Effector memory CD8-positive, alpha-beta T cell (primary cell): ENCODE measurements at regions not wholly inside any gene's neighbourhood (a gene's known extent, or its start where the extent isn't known, plus 50 kb on each side); places are given as distances from the start of the nearest gene placed in this dataset.

Experiments
- ATAC-seq: fragments of 150-1000 bp; cut with Tn5 transposase; replicated peaks from 2 replicates; pipeline ENCODE4 v1.10.0; 2021; ENCODE audit warnings: mild to moderate bottlenecking, moderate library complexity
- DNase-seq, 3 experiments: peaks; one replicate each; pipeline ENCODE4 v3.0.0; 2021
- H3K27ac Mint-ChIP-seq, 2 donors: one replicate each; pipeline ENCODE4 v1.8.0; 2022; ENCODE audit warnings: mild to moderate bottlenecking in 2 of 2, mixed read lengths in 2 of 2, moderate library complexity in 2 of 2
- H3K27me3 Mint-ChIP-seq, 2 donors: one replicate each; pipeline ENCODE4 v1.8.0; 2022; ENCODE audit warnings: mixed read lengths in 2 of 2
- H3K36me3 Mint-ChIP-seq: one replicate; pipeline ENCODE4 v1.8.0; 2022; ENCODE audit warnings: mild to moderate bottlenecking, moderate library complexity, mixed read lengths; ENCODE audit not compliant: insufficient read depth
- H3K4me1 Mint-ChIP-seq, 2 donors: one replicate each; pipeline ENCODE4 v1.8.0; 2022; ENCODE audit warnings: low read depth in 2 of 2, mixed read lengths in 2 of 2
- H3K4me3 Mint-ChIP-seq, 2 donors: one replicate each; pipeline ENCODE4 v1.8.0; 2022; ENCODE audit warnings: mild to moderate bottlenecking in 2 of 2, mixed read lengths in 2 of 2, moderate library complexity in 2 of 2
- H3K9me3 Mint-ChIP-seq, 2 donors: one replicate each; pipeline ENCODE4 v1.8.0; 2022; ENCODE audit warnings: mixed read lengths in 2 of 2

DNA sequence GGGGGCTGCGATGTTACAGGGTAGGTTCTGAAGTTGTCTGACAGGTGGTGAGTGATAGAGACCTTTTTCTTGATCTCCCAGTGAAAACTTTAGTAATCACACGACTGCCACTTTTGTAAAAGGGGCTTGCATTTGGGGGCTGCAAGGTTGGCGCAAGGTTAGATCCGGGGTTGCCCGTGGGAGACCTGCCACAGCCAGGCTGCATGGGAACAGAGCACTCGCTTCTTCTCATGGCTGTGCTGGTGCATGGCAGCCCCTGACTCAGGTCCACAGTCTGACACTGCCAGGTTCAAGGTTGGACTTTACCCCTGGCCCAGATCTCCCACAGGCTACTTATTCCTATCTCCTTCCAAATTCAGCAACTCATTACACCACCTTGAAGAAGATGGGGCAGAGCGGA, 1190.4 kb downstream of the UQCRFS1 start:
- Mint-ChIP-seq H3K27ac (no peak overlapping the region), H3K27me3 (no peaks in the 10 kb centered on the region), H3K4me1 (no peaks in the 10 kb centered on the region), H3K9me3 (peaks cover 0 to 2% of the 10 kb centered on the region in 2 donors), H3K4me3 (no peak overlapping the region), H3K36me3 (peaks cover 3% of the 10 kb centered on the region)
- no peak for ATAC-seq
- no peak for DNase-seq

- H3K4me1 Mint-ChIP-seq: no peaks in the 10 kb centered on the region
Observed at GRCh38 chr19:28021259-28022185, 1191.4 kb downstream of the UQCRFS1 start.

GRCh38 chr19:28020619-28021258, 1192.2 kb downstream of the UQCRFS1 start:
- Mint-ChIP-seq H3K9me3 (peaks cover 0 to 4% of the 10 kb centered on the region in 2 donors), H3K4me1 (no peaks in the 10 kb centered on the region), H3K4me3 (no peak overlapping the region), H3K36me3 (peaks cover 3% of the 10 kb centered on the region), H3K27me3 (no peaks in the 10 kb centered on the region), H3K27ac (no peak overlapping the region)
- ATAC-seq (no peak), DNase-seq (no peak)

More at GRCh38 chr19:28021259-28022185, 1191.4 kb downstream of the UQCRFS1 start:
- peaks cover 3% of the 10 kb centered on the region for H3K36me3 Mint-ChIP-seq
- H3K9me3 Mint-ChIP-seq: peaks cover 0 to 4% of the 10 kb centered on the region in 2 donors
- DNase-seq (no peak), ATAC-seq (no peak)
- no peak overlapping the region for H3K4me3 Mint-ChIP-seq
- H3K27me3 Mint-ChIP-seq: no peaks in the 10 kb centered on the region
- no peak overlapping the region for H3K27ac Mint-ChIP-seq

DNA sequence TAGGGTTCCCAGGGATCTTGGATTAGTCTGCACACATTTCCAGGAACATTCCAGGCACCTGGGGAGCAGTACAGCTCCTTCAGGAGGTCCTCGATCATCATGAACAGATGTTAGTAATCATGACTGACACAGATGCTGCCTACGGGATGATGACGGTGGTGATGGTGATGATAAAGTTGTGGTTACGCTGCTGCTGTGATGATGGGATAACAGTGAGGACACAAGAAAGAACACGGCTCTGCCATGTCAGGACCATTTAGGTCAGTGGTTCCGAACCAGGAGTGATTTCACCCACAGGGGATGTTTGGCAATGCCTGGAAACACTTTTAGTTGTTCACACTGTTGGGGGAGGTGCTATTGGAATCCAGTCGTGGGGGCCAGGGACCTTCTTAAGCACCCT, 1193.0 kb downstream of the UQCRFS1 start:
- no peak for ATAC-seq
- H3K27ac Mint-ChIP-seq: no peak overlapping the region
- peaks cover 0 to 4% of the 10 kb centered on the region in 2 donors for H3K9me3 Mint-ChIP-seq
- H3K4me3 Mint-ChIP-seq: no peak overlapping the region
- DNase-seq: no peak
- H3K36me3 Mint-ChIP-seq: peaks cover 3% of the 10 kb centered on the region
- H3K4me1 Mint-ChIP-seq: no peaks in the 10 kb centered on the region
- no peaks in the 10 kb centered on the region for H3K27me3 Mint-ChIP-seq

DNA sequence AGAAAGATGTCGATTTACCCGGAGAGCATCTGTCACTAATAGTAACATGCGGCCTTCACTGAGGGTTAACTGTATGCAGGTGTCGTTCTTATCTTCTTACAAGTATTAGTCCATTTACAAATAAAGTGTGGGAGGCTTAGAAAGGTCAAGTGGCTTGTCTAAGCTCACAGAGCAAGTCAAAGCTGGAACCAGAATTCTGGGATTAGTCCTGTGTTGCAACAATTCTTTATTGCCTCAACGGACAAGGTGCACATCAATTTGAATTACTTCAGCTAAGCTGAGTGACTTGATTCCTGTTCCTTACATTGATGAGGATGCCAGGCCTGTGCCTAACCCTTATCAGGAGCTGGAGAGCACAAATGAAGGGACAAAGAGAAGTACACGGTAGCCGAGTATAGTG, 1193.6 kb downstream of the UQCRFS1 start:
- Mint-ChIP-seq H3K36me3 (peaks cover 3% of the 10 kb centered on the region), H3K4me1 (no peaks in the 10 kb centered on the region), H3K27ac (no peak overlapping the region), H3K9me3 (peaks cover 0 to 4% of the 10 kb centered on the region in 2 donors), H3K4me3 (no peak overlapping the region), H3K27me3 (no peaks in the 10 kb centered on the region)
- no peak for DNase-seq
- no peak for ATAC-seq

DNA sequence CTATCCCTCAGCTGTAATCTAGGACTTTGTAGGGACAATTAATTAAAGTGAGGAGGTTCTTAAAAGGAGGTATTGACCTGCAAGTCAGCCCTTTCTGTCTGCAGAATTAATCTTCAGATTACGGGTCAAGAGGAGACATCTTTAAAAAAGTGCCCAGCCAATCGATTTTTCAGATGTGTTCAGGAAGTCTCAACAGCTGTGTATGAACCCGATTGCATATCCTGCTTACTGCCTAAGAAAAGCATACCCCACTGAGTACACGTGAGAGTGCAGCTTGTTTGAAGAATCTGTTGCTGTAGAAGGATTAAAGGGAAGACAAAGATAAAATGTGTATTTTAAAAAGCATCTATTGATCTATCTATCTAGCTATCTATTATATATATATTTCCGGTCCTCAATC, 1194.5 kb downstream of the UQCRFS1 start:
- Mint-ChIP-seq H3K9me3 (peaks cover 2 to 6% of the 10 kb centered on the region in 2 donors), H3K27me3 (no peaks in the 10 kb centered on the region), H3K27ac (no peak overlapping the region), H3K36me3 (peaks cover 3% of the 10 kb centered on the region), H3K4me3 (no peak overlapping the region), H3K4me1 (no peaks in the 10 kb centered on the region)
- DNase-seq (no peak), ATAC-seq (no peak)

DNA sequence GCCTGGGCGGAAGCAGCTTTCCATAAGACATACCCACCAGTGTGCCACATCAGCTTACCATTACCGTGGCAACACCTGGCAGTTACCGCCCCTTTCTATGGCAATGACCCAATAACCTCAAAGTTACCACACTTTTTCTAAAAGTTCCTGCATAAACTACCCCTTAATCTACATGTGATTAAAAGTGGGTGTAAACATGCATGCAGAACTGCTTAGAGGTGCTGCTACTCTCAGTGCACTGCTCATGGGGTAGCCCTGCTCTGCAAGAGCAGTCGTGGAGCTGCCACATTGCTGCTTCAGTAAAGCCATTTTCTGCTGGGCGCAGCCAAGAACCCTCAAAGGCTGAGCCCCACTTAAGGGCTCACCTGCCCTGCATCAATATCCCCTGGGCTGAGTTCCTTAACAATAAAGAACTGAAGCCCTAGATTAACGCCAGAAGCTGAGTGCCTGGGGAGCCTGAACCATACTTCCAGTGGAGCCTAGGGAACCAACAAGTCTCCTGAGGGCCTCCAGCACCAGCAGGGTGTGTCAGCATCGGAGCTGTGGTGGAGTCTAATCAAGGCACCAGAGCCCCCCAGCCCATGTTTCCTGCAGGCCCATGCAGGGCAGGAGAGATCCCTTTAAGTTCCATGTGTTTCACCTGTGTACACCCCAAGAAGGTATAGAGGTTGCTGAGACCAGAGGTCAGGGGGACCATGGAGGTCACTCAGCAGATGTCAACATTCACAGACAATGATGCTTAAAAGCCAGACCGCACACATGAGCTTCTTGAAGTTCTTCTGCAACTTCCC, 1198.1 kb downstream of the UQCRFS1 start:
- Mint-ChIP-seq H3K27ac (no peak overlapping the region), H3K4me1 (no peaks in the 10 kb centered on the region), H3K9me3 (peaks cover 6 to 8% of the 10 kb centered on the region in 2 donors), H3K4me3 (no peak overlapping the region), H3K36me3 (no peaks in the 10 kb centered on the region), H3K27me3 (no peaks in the 10 kb centered on the region)
- ATAC-seq (no peak), DNase-seq (no peak)

DNA sequence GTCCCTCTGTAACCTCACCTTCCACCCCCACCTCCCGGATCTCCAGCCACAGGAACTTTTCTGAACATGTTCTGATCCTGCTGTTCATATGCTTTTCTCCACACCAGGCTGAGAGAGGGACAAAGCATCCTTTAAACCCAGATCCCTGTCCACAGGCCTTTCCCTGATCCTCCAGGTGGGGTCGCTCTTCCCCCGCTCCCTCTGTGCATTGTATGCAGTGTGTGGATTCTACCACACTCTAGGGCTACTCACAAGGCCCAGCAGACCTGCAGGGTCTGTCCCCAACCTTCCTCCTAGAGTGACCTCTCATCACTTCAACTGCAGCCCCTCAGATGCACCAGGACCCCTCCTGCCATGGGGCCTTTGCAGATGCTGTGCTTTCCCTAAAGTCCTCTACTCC, 1200.6 kb downstream of the UQCRFS1 start:
- DNase-seq (no peak), ATAC-seq (no peak)
- Mint-ChIP-seq H3K36me3 (no peaks in the 10 kb centered on the region), H3K4me1 (no peaks in the 10 kb centered on the region), H3K27me3 (peaks cover 0 to 5% of the 10 kb centered on the region in 2 donors), H3K9me3 (peaks cover 5 to 20% of the 10 kb centered on the region in 2 donors), H3K27ac (no peak overlapping the region), H3K4me3 (no peak overlapping the region)

GRCh38 chr19:28010656-28011055, 1202.3 kb downstream of the UQCRFS1 start:
- Mint-ChIP-seq H3K4me3 (no peak overlapping the region), H3K27me3 (peaks cover 0 to 5% of the 10 kb centered on the region in 2 donors), H3K9me3 (peaks cover 3 to 20% of the 10 kb centered on the region in 2 donors), H3K27ac (no peak overlapping the region), H3K4me1 (no peaks in the 10 kb centered on the region), H3K36me3 (no peaks in the 10 kb centered on the region)
- no peak for ATAC-seq
- no peak for DNase-seq

DNA sequence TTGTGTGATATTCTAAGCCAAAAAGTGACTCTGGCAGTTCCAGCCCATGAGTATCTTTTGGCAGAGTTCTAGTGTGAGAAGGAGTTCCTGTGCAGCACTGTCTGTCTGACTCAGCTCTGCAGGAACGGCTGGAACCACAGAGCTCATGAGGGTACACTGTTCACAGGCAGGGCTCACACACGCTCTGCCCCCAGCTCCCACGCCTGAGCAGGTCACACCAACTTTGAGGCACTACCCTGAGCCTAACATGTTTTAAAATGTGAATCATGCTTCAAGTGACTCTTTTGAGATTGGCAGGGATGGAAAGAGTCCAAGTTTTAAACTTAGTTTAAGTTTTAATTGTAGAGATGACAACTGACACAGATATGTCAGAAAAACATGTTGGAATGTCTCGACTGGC, 1203.3 kb downstream of the UQCRFS1 start:
- peaks cover 0 to 5% of the 10 kb centered on the region in 2 donors for H3K27me3 Mint-ChIP-seq
- DNase-seq (no peak), ATAC-seq (no peak)
- H3K4me1 Mint-ChIP-seq: no peaks in the 10 kb centered on the region
- H3K4me3 Mint-ChIP-seq: no peak overlapping the region
- no peaks in the 10 kb centered on the region for H3K36me3 Mint-ChIP-seq
- H3K27ac Mint-ChIP-seq: no peak overlapping the region
- H3K9me3 Mint-ChIP-seq: peaks cover 3 to 20% of the 10 kb centered on the region in 2 donors

DNA sequence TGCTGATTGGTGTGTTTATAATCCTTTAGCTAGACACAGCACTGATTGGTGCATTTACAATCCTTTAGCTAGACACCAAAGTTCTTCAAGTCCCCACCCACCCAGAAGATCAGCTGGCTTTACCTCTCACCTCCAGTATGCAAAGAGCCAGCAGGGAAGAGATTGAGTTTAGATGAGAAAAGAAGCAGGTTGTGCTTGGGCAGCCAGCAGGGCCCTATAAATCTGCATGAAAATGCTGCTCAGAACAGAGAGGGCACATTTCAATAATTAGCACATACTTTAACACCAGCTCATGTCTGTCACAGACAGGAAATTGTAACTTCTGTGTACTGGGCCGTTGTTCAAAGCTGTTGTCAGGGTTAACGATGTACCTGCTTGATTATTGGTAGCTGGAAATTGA, 1204.3 kb downstream of the UQCRFS1 start:
- Mint-ChIP-seq H3K4me1 (no peaks in the 10 kb centered on the region), H3K36me3 (no peaks in the 10 kb centered on the region), H3K9me3 (peaks cover 5 to 20% of the 10 kb centered on the region in 2 donors), H3K27ac (no peak overlapping the region), H3K27me3 (peaks cover 0 to 5% of the 10 kb centered on the region in 2 donors), H3K4me3 (no peak overlapping the region)
- ATAC-seq: no peak
- no peak for DNase-seq

- ATAC-seq (no peak), DNase-seq (no peak)
- peaks cover 2 to 9% of the 10 kb centered on the region in 2 donors for H3K9me3 Mint-ChIP-seq
- peaks cover 0 to 4% of the 10 kb centered on the region in 2 donors for H3K27me3 Mint-ChIP-seq
- H3K4me3 Mint-ChIP-seq: no peak overlapping the region
- no peaks in the 10 kb centered on the region for H3K36me3 Mint-ChIP-seq
- no peak overlapping the region for H3K27ac Mint-ChIP-seq
- H3K4me1 Mint-ChIP-seq: no peaks in the 10 kb centered on the region
Observed at GRCh38 chr19:28003543-28003942, 1209.4 kb downstream of the UQCRFS1 start.

DNA sequence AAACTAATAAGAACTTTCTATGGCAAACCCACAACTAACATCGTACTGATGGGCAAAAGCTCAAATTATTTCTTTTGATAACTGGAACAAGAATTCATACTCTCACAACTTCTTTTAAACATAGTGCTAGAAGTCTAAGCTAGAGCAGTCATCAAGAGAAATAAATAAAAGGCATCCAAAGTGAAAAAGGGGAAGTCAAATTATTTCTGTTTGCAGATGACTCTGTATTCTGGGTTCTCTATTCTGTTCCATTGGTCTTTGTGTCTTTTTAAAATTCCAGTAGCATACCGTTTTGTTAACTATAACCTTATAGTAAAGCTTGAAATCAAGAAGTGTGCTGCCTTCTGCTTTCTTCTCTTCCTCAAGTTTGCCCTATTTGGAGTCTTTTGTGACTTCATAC, 1215.9 kb downstream of the UQCRFS1 start:
- H3K27me3 Mint-ChIP-seq: peaks cover 0 to 4% of the 10 kb centered on the region in 2 donors
- no peak overlapping the region for H3K27ac Mint-ChIP-seq
- H3K36me3 Mint-ChIP-seq: peaks cover 2% of the 10 kb centered on the region
- no peaks in the 10 kb centered on the region for H3K4me1 Mint-ChIP-seq
- DNase-seq: no peak
- peaks cover 0 to 7% of the 10 kb centered on the region in 2 donors for H3K9me3 Mint-ChIP-seq
- ATAC-seq: no peak
- H3K4me3 Mint-ChIP-seq: no peak overlapping the region
